ENCODE measurements at regions not wholly inside any gene's neighbourhood (a gene's known extent, or its start where the extent isn't known, plus 50 kb on each side); places are given as distances from the start of the nearest gene placed in this dataset.

DNA sequence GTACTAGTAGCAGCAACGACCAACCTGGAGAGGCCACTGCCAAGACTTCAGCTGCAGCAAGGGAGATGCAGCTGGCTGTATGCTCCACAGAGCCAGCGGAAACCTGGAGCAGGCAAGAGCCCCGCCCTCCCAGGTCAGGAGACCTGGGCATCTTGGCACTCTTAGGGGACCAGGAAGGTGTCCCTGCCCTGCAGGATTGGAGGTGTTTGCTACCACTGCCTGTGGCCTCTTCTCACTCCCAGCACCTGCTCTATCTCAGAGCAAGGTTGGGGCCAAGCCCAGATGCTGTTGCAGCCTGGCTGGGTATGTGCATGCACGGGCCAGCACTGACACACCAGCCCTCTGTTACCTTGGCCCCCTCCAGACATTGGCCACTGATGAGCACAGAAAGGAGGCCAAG, 1512.8 kb downstream of the REEP3 start:
- TF ChIP-seq, protein P1, sequence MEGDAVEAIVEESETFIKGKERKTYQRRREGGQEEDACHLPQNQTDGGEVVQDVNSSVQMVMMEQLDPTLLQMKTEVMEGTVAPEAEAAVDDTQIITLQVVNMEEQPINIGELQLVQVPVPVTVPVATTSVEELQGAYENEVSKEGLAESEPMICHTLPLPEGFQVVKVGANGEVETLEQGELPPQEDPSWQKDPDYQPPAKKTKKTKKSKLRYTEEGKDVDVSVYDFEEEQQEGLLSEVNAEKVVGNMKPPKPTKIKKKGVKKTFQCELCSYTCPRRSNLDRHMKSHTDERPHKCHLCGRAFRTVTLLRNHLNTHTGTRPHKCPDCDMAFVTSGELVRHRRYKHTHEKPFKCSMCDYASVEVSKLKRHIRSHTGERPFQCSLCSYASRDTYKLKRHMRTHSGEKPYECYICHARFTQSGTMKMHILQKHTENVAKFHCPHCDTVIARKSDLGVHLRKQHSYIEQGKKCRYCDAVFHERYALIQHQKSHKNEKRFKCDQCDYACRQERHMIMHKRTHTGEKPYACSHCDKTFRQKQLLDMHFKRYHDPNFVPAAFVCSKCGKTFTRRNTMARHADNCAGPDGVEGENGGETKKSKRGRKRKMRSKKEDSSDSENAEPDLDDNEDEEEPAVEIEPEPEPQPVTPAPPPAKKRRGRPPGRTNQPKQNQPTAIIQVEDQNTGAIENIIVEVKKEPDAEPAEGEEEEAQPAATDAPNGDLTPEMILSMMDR (IDR thresholded peaks at IDR 0.05; ENCODE audit: poor library complexity): no peak
- TF ChIP-seq EZH2 (IDR thresholded peaks at IDR 0.05; ENCODE audit: borderline replicate concordance): no peak

All from hepatocyte (in vitro differentiated cells).